HS-5 (cell line): ENCODE measurements at regions not wholly inside any gene's neighbourhood (a gene's known extent, or its start where the extent isn't known, plus 50 kb on each side); places are given as distances from the start of the nearest gene placed in this dataset.

Source experiments
- DNase-seq: peaks from one replicate; pipeline ENCODE4 v3.0.0-alpha.2; 2012; ENCODE audit warnings: low read depth

- DNase-seq, result no peak
These were observed 122.2 kb downstream of the ACTL8 start for GRCh38 chr1:17877316-17877715.

DNA sequence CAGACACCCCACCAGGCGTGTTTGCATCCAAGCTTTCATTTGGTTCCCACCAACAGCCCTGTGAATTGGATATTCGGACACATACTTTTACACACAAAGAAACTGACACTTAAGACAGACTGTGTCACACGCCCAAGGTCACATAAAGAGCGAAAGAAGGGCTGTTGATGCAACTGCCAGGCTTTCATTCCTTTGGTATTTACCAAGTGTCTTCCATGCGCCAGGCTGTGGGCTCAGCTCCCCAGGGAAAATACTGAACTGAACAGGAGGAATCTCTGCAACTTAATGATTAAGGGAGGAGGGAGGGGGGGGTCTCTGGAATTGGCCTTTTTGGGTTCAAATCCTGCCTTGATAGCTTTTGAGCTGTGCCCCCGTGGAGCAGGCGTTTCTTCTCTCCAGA lies 122.8 kb downstream of the ACTL8 start:
- no peak for DNase-seq

- DNase-seq, result peak; percentile 56
These were observed 123.7 kb downstream of the ACTL8 start for GRCh38 chr1:17878837-17879236.

DNA sequence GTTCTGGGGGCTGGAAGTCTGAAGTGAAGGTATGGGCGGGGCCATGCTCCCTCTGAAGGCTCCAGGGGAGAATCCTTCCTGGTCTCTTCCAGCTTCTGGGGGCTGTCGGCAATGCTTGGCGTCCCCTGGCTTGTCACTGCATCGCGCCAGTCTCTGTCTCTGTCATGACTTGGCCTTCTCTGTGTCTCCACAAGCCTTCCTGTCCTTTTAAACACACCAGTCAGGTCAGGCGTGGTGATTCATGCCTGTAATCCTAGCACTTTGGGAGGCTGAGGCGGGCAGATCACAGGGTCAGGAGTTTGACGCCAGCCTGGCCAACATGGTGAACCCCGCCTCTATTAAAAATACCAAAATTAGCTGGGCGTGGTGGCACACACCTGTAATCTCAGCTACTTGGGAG lies 125.3 kb downstream of the ACTL8 start:
- DNase-seq, result no peak

DNA sequence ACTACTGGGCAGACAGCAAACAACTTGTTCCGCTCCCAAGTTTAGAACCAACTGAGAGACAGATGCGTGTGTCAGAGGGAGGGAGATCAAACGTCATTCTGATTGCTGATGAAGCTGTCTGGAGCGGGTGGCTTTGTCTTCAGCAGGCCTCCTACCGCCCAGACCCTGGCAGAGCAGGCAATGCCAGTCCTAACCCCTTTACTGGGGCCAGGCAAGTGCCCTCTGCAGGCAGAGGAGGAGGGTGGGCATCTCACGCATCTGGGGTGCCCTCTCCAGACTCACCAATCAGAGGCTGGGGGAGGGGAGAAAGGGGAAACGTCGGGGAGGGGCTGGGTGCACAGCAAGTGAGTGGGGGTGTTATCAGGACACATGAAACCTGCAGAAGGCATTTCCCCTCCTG lies 126.6 kb downstream of the ACTL8 start:
- DNase-seq, result no peak

- DNase-seq, result no peak
These were observed 128.0 kb downstream of the ACTL8 start for GRCh38 chr1:17883136-17883535.

- no peak for DNase-seq
These were observed 128.7 kb downstream of the ACTL8 start for GRCh38 chr1:17883662-17884395.

- DNase-seq, result no peak
These were observed 130.7 kb downstream of the ACTL8 start for GRCh38 chr1:17885663-17886320.

GRCh38 chr1:17886386-17886785 lies 131.3 kb downstream of the ACTL8 start:
- no peak for DNase-seq

- no peak for DNase-seq
These were observed 131.8 kb downstream of the ACTL8 start for GRCh38 chr1:17886838-17887441.

DNA sequence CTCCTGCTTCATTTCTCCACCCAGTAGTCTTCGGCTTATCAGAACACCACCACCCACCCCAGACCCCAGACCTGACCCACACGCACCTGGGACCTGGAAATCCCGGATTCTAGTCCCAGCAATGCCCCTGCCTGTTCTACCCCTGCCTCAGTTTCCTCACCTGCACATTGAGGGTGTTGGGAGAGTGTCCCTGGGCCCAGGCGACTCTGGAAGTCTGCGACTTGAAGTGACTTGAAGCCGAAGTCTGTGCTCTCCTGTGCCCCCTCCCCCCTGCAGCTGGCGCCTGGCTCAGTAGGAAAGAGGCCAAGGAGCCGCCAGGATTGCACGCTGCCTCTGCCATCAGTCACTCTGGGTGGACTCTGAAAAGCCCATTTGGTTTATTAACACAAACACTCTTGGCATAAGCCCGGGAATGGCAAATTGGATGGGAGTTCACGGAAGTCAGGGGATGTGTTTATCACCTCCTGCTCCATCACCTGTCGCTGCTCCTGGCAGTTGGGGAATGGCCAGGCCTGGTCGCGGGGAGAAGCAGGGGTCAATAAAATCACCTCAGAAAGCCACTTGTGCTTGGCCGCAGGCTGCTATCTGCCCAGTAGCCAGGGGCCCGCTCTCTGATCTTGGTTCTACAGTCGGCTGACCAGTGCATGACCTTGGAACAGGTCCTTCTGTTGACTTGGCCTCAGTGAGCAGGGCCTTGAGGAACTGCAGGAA lies 132.7 kb downstream of the ACTL8 start:
- no peak for DNase-seq

GRCh38 chr1:17890056-17890814 lies 135.1 kb downstream of the ACTL8 start:
- no peak for DNase-seq

DNA sequence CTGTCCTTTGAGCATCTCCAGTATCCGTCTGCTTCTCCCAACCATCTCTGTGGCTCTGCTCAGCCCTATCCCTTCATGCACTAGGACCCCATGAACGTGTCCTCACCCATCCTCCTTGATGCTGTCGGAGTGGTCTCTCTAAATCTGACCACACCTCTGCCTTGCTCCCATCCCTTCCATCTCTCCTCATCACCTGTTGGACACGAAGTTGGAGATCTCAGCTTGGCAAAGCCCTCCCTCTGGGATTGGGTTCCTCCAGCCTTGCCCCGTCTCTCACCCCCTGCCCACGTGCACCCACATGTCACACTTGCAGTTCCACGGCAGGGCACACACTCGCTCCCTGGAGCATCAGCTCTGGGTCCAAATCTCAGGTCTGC lies 135.7 kb downstream of the ACTL8 start:
- DNase-seq, result no peak

DNA sequence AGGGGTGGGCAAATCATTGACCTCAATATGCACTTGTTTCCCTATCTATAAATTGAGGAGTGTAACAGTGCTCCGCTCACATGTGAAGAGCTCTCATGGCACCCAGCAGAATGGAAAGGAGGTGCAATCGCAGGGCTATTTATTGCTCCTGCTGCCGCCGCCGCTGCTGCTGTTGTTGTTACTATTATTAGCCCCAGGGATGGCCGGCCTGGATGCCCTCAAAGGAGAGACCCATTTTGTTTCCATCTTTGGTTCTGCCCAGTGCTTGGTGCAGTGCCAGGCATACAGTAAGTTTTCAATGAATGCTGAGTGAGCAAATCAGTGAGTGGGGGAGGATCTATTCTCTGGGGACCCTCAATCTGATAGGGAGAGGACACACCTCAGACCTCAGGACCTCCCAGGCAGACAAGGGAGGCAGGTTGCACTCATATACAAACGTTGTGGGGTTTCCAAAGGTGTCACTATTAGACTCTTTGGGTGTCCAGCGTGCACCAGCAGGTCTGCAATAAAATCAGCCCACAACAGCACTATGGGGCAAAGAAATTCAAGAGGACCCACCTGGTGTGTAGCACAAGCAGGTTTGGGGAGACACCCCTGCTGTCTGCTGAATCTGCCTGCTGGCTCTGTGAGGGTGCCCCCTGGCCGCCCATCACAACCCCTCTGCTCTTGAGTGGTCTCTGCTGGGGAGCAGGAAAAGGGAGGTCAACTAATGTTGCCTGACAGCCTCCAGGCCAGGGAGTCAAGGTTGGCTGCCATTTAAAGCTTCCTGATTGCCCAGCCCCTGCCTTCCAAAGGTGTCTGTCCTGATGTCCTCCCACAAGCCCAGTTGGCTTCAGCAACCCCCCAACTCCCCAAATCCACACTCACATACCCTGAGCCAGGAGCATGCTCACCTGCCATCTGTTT lies 136.3 kb downstream of the ACTL8 start:
- no peak for DNase-seq

DNA sequence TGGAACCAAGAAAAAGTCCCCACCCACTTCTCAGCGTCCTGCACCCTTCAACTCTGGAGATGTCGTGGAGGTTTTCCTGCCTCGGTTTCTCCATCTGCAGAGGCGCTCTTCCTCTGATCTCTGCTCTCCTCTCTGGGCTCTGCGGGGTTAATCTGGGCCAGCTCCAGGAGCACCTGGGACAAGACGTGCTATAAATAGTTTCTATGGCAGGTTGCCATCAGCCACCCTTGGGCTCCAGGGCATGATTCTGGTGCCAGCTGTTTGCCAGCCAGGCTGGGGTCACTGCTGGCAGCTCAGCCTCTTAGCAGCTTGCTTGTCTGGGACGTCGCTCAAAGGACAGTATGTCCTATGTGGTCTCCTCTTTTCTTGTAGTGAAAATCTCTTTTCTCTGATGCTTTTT lies 137.1 kb downstream of the ACTL8 start:
- DNase-seq, result no peak

- DNase-seq, result no peak
These were observed 137.7 kb downstream of the ACTL8 start for GRCh38 chr1:17892851-17893250.

- no peak for DNase-seq
These were observed 138.9 kb downstream of the ACTL8 start for GRCh38 chr1:17893891-17894631.

- no peak for DNase-seq
These were observed 140.3 kb downstream of the ACTL8 start for GRCh38 chr1:17895401-17895800.

- no peak for DNase-seq
These were observed 140.9 kb downstream of the ACTL8 start for GRCh38 chr1:17895986-17896385.

GRCh38 chr1:17903386-17903785 lies 148.3 kb downstream of the ACTL8 start:
- no peak for DNase-seq
